VCaP (cell line): ENCODE measurements at regions not wholly inside any gene's neighbourhood (a gene's known extent, or its start where the extent isn't known, plus 50 kb on each side); places are given as distances from the start of the nearest gene placed in this dataset.
"Not testable (repeated sequence)": the region's sequence is repeated elsewhere in the genome, so short reads cannot be mapped to it uniquely, and the experiment has no call there.

ENCODE experiments used
- H3K27ac ChIP-seq: fragments of 450-650 bp; 2 replicates; pipeline ENCODE4 v1.5.1; 2017
- CTCF ChIP-seq: fragments of 450-650 bp; conservative IDR thresholded peaks from 2 replicates; pipeline ENCODE4 v1.5.1; 2017; ENCODE audit warnings: mild to moderate bottlenecking, moderate library complexity

- no peak overlapping the region for H3K27ac ChIP-seq
- no peak for TF ChIP-seq CTCF
These were observed 202.2 kb upstream of the NFIA start for GRCh38 chr1:60880202-60880601.

GRCh38 chr1:60878323-60878722 lies 204.0 kb upstream of the NFIA start:
- no peak overlapping the region for H3K27ac ChIP-seq
- TF ChIP-seq CTCF: no peak

GRCh38 chr1:60877376-60877775 lies 205.0 kb upstream of the NFIA start:
- no peak overlapping the region for H3K27ac ChIP-seq
- no peak for TF ChIP-seq CTCF

GRCh38 chr1:60876952-60877351 lies 205.4 kb upstream of the NFIA start:
- H3K27ac ChIP-seq: no peak overlapping the region
- TF ChIP-seq CTCF: no peak

GRCh38 chr1:60875138-60875537 lies 207.2 kb upstream of the NFIA start:
- no peak for TF ChIP-seq CTCF
- no peak overlapping the region for H3K27ac ChIP-seq

- H3K27ac ChIP-seq: no peak overlapping the region
These were observed 207.6 kb upstream of the NFIA start for GRCh38 chr1:60874718-60875117.

GRCh38 chr1:60873396-60873795 lies 209.0 kb upstream of the NFIA start:
- H3K27ac ChIP-seq: not testable (repeated sequence)

More at GRCh38 chr1:60874718-60875117, 207.6 kb upstream of the NFIA start:
- no peak for TF ChIP-seq CTCF

GRCh38 chr1:60872426-60873054 lies 209.8 kb upstream of the NFIA start:
- H3K27ac ChIP-seq: no peak overlapping the region
- TF ChIP-seq CTCF: no peak
